Hippocampal formation (tissue), 2 donors: ENCODE measurements at regions not wholly inside any gene's neighbourhood (a gene's known extent, or its start where the extent isn't known, plus 50 kb on each side); places are given as distances from the start of the nearest gene placed in this dataset.
"Not testable (repeated sequence)": the region's sequence is repeated elsewhere in the genome, so short reads cannot be mapped to it uniquely, and the experiment has no call there.

ENCODE experiments used
- DNase-seq, 2 donors: peaks; one replicate each; lab custom pipeline; 2025; lab: John Stamatoyannopoulos, UW

- no peak for DNase-seq
Observed at GRCh38 chr3:192038726-192039125, 577.8 kb downstream of the PYDC2 start.

DNA sequence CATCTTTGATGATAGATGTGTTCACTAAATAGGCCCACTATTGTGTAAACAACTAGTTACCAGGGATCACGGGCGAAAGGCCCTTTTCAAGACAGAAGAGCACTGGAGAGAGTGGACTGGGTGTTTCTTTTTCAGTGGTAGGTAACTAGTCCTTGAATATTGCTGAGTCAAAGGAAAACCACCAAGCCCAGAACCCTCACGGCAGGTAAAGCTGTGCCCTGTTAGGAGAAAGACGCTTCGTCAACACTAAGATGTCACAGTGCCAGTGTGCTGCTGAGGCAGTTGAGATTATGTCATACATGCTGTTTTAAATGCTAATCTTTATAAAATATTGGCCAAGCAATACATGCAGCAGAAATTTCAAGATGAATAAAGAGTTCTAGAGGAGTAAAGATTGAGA, 578.6 kb downstream of the PYDC2 start:
- no peak for DNase-seq

DNA sequence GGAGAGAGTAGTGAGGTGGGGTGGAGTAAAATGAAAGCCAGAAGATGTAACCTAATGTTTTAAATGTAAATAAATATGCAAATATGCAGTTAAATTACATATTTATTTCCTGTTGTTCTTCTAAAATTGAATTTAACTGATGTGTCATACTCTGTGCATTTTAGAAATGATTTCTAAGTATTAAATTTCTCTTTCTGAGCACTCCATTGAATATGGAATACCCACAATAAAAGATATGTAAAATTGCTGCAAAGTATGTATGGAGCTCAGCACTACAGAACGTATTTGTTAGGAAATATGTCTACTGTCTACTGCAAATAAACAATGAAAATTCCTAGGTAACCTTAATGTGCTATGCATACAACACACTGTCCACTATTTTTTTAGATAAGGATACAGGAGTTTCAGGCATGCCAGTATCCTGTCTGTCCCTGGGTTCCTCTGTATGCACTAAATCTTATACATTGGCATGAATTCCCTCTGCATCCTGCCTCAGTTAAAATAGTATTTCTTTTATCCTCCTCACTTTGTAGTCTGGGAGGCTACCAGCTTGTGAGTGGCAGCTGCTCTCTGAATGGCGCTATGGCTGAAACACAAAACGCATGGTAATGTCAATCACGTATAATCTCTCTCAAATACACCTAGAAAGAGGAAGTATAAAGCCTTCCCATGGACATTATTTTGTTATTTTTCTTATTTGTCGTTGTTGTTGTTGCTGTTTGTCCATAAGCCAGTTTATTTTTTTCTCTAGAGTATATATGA, 579.5 kb downstream of the PYDC2 start:
- no peak for DNase-seq

- DNase-seq = no peak
Observed at GRCh38 chr3:192042116-192042515, 581.2 kb downstream of the PYDC2 start.

DNA sequence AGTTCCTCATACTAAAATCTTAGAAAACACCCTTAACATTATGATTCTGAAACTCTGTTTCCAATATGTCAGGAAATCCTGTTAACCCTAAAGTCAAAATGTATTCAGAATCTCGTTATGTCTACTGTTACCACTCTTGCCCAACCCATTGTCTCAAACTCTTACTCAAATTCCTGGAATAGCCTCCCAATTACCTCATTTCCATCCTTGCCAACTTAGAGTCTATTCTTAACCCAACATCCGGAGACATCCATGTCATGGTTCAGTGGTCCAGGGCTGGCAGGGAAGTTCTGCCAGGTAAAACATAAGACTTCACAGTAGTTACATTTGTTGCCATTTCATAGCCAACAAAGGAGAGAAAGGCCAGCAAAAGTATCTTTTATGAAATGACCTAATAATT, 593.9 kb downstream of the PYDC2 start:
- DNase-seq = no peak

GRCh38 chr3:192055946-192056345, 595.0 kb downstream of the PYDC2 start:
- DNase-seq = no peak

DNA sequence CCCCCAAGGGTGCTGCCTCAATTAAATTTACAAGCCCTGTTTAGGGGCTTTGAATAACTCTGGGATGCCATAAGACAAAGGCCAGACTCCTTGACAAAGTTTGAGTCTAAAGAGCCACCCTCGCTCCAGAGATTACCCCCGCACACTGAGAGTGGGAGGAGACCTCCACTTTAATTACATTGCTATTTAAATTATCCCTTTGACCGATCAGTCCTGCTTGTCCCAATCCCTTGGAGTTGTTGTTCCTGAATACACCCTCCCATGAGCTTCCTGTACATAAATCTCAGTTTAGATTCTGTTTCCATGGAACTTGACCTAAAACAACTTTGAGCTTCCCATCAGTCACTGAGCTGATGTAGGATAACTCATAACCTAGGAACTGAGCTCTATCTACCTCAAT, 596.3 kb downstream of the PYDC2 start:
- DNase-seq = no peak

DNA sequence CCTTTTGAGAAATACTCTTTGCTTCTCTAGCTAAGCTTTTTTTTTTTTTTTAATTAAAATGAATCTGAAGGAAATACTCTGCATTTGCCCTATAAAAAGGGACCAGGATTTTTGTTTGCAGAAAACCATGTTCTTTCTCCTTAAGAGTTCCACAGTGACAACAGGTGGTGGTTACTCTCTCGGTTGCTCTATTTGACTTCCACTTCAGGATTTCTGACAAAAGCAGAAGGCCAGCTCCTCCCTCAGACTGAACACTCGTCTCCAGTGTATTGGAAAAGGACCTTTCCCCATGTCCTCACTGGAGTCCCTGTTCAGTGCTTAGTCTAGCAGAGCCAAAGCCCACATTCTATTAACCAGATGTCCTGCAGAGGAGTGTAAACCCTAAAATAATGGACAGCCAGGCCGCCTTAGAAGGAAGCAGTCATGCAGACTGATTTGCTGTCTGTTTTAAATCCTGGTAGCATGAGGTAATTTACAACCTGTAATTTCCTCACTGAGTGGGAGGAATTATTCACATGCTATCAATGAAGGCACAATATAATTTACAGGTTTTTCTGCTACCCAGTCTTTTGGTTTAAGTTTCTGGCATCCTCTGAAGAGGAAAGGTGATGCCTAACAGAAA, 599.3 kb downstream of the PYDC2 start:
- DNase-seq = no peak

DNA sequence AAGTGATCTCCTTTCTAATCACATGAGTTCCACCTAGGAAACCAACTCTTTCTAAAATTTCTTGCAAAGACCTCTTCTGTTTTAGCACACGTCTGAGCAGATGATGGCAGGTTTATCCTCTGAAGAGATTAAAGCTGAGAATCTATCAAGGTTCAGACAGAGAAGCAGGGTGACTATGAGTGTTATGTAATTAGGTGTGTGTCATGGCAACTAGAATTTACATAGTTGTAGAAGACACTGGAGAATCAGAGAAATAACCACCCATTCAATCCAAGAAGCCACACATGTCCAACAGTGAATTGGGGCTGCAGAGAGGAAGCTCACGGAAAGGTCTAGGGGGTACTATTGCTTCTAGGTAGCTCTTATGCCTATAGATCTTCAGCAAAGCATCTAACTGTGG, 600.5 kb downstream of the PYDC2 start:
- DNase-seq = no peak

DNA sequence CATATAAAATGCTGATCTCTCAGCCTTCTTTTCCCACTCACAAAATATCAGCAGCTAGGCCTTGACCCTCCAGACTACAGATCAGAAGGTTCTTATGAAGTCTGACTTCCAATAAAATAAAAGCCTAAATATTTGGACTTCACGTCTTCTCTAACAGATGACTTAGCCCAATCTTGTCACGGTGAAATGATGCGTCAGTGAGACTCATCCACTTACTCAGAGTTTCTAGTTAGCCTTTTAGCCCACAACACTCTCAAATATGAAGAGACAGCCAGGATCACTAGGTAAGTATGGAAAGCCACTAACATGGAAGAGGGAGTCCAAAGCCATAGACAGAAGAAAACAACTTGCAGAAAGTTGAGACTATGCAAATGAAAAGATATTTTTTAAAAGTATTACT, 601.2 kb downstream of the PYDC2 start:
- no peak for DNase-seq

GRCh38 chr3:192063570-192063969, 602.6 kb downstream of the PYDC2 start:
- no peak for DNase-seq

DNA sequence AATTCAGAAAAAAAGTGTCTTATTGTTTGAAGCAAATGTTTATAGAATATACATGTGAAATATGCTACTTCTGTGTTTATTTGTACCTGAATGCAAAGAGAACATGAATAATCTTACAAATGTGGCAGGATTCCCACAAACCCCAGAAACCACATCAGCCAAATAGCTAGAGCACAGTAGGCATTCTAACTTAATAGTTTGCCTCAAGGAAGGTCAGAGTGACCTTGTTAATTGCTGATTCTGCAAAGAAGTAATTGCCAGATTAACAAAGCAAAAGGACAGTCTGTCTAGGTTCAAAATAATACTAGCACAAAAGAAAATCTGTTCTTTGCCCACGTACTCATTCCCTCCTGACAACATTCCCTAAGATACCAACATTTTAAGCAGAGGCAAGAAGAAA, 604.0 kb downstream of the PYDC2 start:
- DNase-seq = no peak

DNA sequence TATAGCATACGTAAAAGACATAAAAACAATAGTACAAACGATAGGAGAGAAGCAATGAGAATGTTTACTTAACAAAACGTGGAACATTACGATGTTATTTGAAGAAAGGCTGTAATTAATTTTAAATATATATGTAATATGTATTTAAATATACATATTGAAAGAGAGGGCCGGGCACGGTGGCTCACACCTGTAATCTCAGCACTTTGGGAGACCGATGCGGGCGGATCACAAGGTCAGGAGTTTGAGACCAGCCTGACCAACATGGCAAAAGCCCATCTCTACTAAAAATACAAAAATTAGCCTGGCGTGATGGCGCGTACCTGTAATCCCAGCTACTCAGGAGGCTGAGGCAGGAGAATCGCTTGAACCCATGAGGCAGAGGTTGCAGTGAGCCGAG, 605.3 kb downstream of the PYDC2 start:
- DNase-seq = not testable (repeated sequence)

GRCh38 chr3:192068464-192069254, 607.7 kb downstream of the PYDC2 start:
- DNase-seq = no peak

- no peak for DNase-seq
Observed at GRCh38 chr3:192077795-192078497, 617.0 kb downstream of the PYDC2 start.

DNA sequence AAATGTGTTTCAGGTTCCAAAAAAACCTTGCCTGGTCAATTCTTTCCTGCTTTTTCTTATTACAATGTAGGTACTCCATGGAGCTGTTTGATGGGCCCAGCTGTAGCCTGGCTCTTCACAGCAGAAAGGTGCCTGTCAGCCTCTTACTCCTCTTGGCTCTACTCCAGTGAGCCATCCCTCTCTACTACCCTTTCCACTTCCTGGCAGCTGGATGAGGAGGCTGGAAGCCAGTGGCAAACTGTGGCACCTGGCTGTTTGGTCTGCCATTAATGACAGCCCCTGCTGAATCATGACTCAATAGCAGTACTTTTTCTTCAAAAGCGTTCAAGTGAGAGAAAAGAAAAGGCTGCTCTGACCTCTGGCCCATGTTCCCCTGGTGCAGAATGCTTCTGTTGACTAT, 618.1 kb downstream of the PYDC2 start:
- DNase-seq = no peak

DNA sequence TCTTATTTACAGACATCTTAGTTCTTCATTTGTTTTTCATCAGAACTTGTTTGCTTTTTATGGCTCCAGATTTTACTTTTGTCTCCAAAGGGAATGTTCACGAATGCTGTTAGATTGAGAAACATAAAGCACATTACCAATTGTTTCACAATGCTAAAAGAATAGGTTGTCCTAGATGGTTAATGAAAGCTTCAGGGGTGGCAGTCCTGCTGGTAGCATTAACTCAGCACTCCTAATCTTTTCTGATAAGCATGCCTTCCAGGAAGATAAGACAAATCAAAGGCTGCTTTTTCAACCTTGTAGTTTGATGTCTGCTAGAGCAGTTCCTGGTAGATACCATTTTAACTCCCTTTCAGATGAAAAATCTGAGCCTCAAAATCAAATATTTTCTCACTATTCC, 619.4 kb downstream of the PYDC2 start:
- DNase-seq = no peak

DNA sequence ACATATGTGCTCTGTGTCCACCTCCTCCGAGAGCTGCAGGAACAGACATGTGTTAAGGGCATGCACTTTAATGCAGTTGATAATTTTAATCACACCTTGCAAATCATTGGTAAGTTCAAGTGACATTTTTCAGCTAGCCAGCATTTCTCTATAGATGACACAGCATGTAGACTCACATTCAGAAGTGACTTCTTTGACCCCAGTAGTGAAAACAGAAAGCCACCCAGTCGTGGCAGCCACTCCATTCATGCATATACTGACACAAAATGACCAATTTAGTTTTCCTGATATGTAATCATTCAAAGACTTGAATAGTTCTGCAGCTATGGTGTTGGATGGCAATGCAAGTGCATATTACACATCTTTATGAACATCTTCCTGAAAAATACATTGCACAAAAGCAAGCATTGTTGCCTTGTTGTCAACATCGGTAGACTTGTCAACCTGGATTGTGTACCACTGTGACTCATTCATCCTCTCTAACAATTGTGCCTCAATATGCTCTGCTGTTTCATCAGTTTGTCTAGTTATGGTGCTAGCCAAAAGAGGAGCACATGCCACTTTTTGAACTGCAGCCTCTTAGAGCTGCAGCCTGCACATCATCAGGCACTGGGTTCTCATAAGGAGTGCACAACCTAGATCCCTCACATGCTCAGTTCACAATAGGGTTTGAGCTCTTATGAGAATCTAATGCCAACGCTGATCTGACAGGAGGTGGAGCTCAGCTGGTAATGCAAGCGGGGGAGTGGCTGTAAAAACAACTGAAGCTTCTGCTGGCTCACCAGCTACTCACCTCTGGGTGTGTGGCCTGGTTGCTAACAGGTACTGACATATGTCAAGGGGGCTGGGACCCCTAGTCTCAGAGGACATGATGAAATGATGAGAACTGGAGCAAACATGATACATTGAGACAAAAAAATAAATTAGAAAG, 622.0 kb downstream of the PYDC2 start:
- DNase-seq = no peak
